CD14-positive monocyte (primary cell): ENCODE measurements at regions not wholly inside any gene's neighbourhood (a gene's known extent, or its start where the extent isn't known, plus 50 kb on each side); places are given as distances from the start of the nearest gene placed in this dataset.

Experiments
- DNase-seq, 3 donors: peaks; one replicate each; pipeline ENCODE4 v3.0.0-alpha.2; 2011 to 2022
- H2AFZ ChIP-seq: 2 replicates; pipeline ENCODE4 v1.6.0; 2012; ENCODE audit warnings: mild to moderate bottlenecking, low read depth, low read length, inconsistent platforms; ENCODE audit not compliant: insufficient read depth, poor library complexity, severe bottlenecking
- H3K27ac ChIP-seq, 2 donors: 1 replicate in 1 of 2; 2 replicates in 1 of 2; pipeline ENCODE4 v1.5.1; 2012 to 2013; ENCODE audit warnings: low read length in 2 of 2, control low read depth in 1 of 2, inconsistent platforms in 1 of 2, low read depth in 1 of 2, mild to moderate bottlenecking in 1 of 2
- H3K27me3 ChIP-seq, 2 donors: one replicate each; pipeline versions ENCODE4 v1.6.0 to v1.6.1; 2011 to 2013; ENCODE audit warnings: low read length in 2 of 2; ENCODE audit not compliant: control insufficient read depth in 2 of 2, insufficient read depth in 2 of 2
- H3K36me3 ChIP-seq, 2 donors: replicated peaks in 1 of 2; 1 replicate in 1 of 2; 2 replicates in 1 of 2; pipeline versions ENCODE4 v1.5.1 to v1.6.1; 2012 to 2013; ENCODE audit warnings: low read length in 2 of 2, control low read depth in 1 of 2, inconsistent platforms in 1 of 2, mild to moderate bottlenecking in 1 of 2; ENCODE audit not compliant: insufficient read depth in 2 of 2, control insufficient read depth in 1 of 2
- H3K4me1 ChIP-seq, 2 donors: 1 replicate in 1 of 2; 2 replicates in 1 of 2; pipeline versions ENCODE4 v1.5.1 to v1.6.1; 2012 to 2013; ENCODE audit warnings: low read length in 2 of 2, control low read depth in 1 of 2, inconsistent platforms in 1 of 2, mild to moderate bottlenecking in 1 of 2, moderate library complexity in 1 of 2; ENCODE audit not compliant: insufficient read depth in 2 of 2, control insufficient read depth in 1 of 2
- H3K4me2 ChIP-seq: replicated peaks from 2 replicates; pipeline ENCODE3; 2012; ENCODE audit warnings: low read length, moderate library complexity, mild to moderate bottlenecking; ENCODE audit not compliant: poor library complexity, severe bottlenecking; ENCODE audit errors: extremely low read depth
- H3K4me3 ChIP-seq, 3 experiments: fragments of 200-600 bp in 1 of 3; sonication (generic) in 1 of 3; replicated peaks in 1 of 3; 1 replicate in 2 of 3; 2 replicates in 1 of 3; pipeline ENCODE4 v1.5.1; 2011 to 2013; ENCODE audit warnings: low read length in 3 of 3, mild to moderate bottlenecking in 3 of 3, control low read depth in 2 of 3, low read depth in 2 of 3, inconsistent platforms in 1 of 3, moderate library complexity in 1 of 3
- H3K79me2 ChIP-seq: 2 replicates; pipeline ENCODE4 v1.6.0; 2012; ENCODE audit warnings: mild to moderate bottlenecking, control low read depth, inconsistent platforms, low read length, moderate library complexity; ENCODE audit not compliant: insufficient read depth
- H3K9ac ChIP-seq: 2 replicates; pipeline ENCODE4 v1.6.0; 2017; ENCODE audit warnings: low read length, mild to moderate bottlenecking; ENCODE audit not compliant: insufficient read depth, poor library complexity, severe bottlenecking
- H3K9me3 ChIP-seq, 2 donors: replicated peaks in 1 of 2; 1 replicate in 1 of 2; 2 replicates in 1 of 2; pipeline versions ENCODE4 v1.5.1 to v1.6.1; 2012 to 2013; ENCODE audit warnings: low read length in 2 of 2, control low read depth in 1 of 2; ENCODE audit not compliant: control insufficient read depth in 1 of 2, insufficient read depth in 1 of 2
- H4K20me1 ChIP-seq: 2 replicates; pipeline ENCODE4 v1.6.0; 2012; ENCODE audit warnings: mild to moderate bottlenecking, low read length, control low read depth, moderate library complexity; ENCODE audit not compliant: insufficient read depth
- H3K27ac Mint-ChIP-seq, 7 donors: one replicate each; pipeline ENCODE4 v1.8.0; 2020; ENCODE audit warnings: mild to moderate bottlenecking in 7 of 7, mixed read lengths in 7 of 7, moderate library complexity in 6 of 7, inconsistent platforms in 2 of 7
- H3K27me3 Mint-ChIP-seq, 3 donors: one replicate each; pipeline ENCODE4 v1.8.0; 2021 to 2022; ENCODE audit warnings: low read depth in 3 of 3, mild to moderate bottlenecking in 3 of 3, mixed read lengths in 3 of 3, moderate library complexity in 3 of 3, inconsistent platforms in 1 of 3
- H3K36me3 Mint-ChIP-seq, 2 donors: one replicate each; pipeline ENCODE4 v1.8.0; 2020; ENCODE audit warnings: mixed read lengths in 2 of 2, inconsistent platforms in 1 of 2, mild to moderate bottlenecking in 1 of 2
- H3K4me1 Mint-ChIP-seq: one replicate; pipeline ENCODE4 v1.8.0; 2020; ENCODE audit warnings: mild to moderate bottlenecking, mixed read lengths
- H3K4me3 Mint-ChIP-seq, 2 donors: one replicate each; pipeline ENCODE4 v1.8.0; 2020; ENCODE audit warnings: mild to moderate bottlenecking in 2 of 2, mixed read lengths in 2 of 2, moderate library complexity in 1 of 2
- H3K9me3 Mint-ChIP-seq, 7 donors: one replicate each; pipeline ENCODE4 v1.8.0; 2020 to 2022; ENCODE audit warnings: mixed read lengths in 7 of 7, mild to moderate bottlenecking in 6 of 7, moderate library complexity in 6 of 7, inconsistent platforms in 2 of 7
- CTCF ChIP-seq: fragments of 200-600 bp; IDR thresholded peaks from one replicate; pipeline ENCODE4 v1.8.0; 2022; ENCODE audit warnings: antibody characterized with exemption, mild to moderate bottlenecking
- intact Hi-C, 2 donors: fragments of 100-400 bp; cut with micrococcal nuclease; formaldehyde crosslinking; loops; one replicate each; pipeline versions ENCODE4 v1.15.0 to v1.15.1; 2023

- H3K4me1 ChIP-seq, result peaks cover 0 to 5% of the 10 kb centered on the region in 2 donors
- no peaks in the 10 kb centered on the region for H3K79me2 ChIP-seq
- H3K36me3 ChIP-seq, result no peaks in the 10 kb centered on the region
- no peaks in the 10 kb centered on the region for H3K9me3 ChIP-seq
- H3K27ac ChIP-seq, result no peak overlapping the region
- no peaks in the 10 kb centered on the region for H3K27me3 ChIP-seq
- Mint-ChIP-seq H3K4me3 (no peak overlapping the region), H3K27me3 (peaks cover 0 to 2% (median 1%) of the 10 kb centered on the region in 3 donors), H3K36me3 (no peaks in the 10 kb centered on the region), H3K4me1 (peaks cover 6% of the 10 kb centered on the region), H3K9me3 (peaks cover 0 to 2% (median 0%) of the 10 kb centered on the region in 7 donors), H3K27ac (no peak overlapping the region)
- H2AFZ ChIP-seq, result no peak overlapping the region
- no peak for DNase-seq
- H3K9ac ChIP-seq, result no peak overlapping the region
- intact Hi-C loops, result no loop called here
- H3K4me2 ChIP-seq, result no peak overlapping the region
- H3K4me3 ChIP-seq, result no peak overlapping the region
- no peak for TF ChIP-seq CTCF
- no peaks in the 10 kb centered on the region for H4K20me1 ChIP-seq
These were observed 80.3 kb downstream of the LLPH start for GRCh38 chr12:66050283-66050576.

DNA sequence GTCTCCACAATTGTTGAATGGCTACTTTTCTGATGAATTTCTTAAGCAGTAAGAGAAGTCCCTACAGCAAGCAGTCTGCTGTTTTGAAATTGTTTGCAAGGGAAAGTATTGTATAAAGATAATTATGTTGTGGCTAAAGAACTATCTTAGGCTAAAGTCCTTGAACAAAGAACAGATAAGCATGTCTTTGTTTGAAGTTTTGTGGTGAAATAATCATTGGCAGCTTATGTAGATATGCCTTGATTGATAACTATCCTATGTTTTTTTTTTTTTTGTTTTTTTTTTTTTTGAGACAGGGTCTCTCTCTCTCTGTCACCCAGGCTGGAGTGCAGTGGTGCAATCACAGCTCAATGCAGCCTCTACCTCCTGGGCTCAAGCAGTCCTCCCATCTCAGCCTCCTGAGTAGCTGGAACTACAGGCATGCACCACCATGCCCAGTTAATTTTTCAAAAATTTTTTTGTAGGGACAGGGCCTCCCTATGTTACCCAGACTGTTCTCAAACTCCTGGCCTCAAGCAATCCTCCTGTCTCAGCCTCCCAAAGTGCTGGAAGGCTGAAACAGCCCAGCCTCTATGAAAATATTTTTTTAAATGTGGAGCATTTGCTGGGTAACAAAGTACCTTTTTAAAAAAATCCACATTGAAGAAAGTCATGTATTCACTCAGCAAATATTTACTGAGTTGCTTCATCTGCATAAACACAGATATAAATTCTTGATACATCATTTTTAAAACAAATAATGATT lies 80.8 kb downstream of the LLPH start:
- Mint-ChIP-seq H3K4me1 (peaks cover 6% of the 10 kb centered on the region), H3K36me3 (no peaks in the 10 kb centered on the region), H3K27ac (no peak overlapping the region), H3K4me3 (no peak overlapping the region), H3K9me3 (peaks cover 0 to 2% (median 0%) of the 10 kb centered on the region in 7 donors), H3K27me3 (peaks cover 0 to 2% (median 1%) of the 10 kb centered on the region in 3 donors)
- TF ChIP-seq CTCF, result no peak
- no peak overlapping the region for H2AFZ ChIP-seq
- no peaks in the 10 kb centered on the region for H4K20me1 ChIP-seq
- no peaks in the 10 kb centered on the region for H3K9me3 ChIP-seq
- H3K79me2 ChIP-seq, result no peaks in the 10 kb centered on the region
- H3K27me3 ChIP-seq, result no peaks in the 10 kb centered on the region
- no peaks in the 10 kb centered on the region for H3K36me3 ChIP-seq
- H3K9ac ChIP-seq, result no peak overlapping the region
- H3K27ac ChIP-seq, result no peak overlapping the region
- peaks cover 0 to 5% of the 10 kb centered on the region in 2 donors for H3K4me1 ChIP-seq
- no peak overlapping the region for H3K4me2 ChIP-seq
- intact Hi-C loops, result no loop called here
- H3K4me3 ChIP-seq, result no peak overlapping the region
- no peak for DNase-seq
